B cell (primary cell): ENCODE measurements at regions not wholly inside any gene's neighbourhood (a gene's known extent, or its start where the extent isn't known, plus 50 kb on each side); places are given as distances from the start of the nearest gene placed in this dataset.

ENCODE experiments used
- CTCF ChIP-seq: fragments of 200-600 bp; IDR thresholded peaks from one replicate; pipeline ENCODE4 v1.8.0; 2022; ENCODE audit warnings: antibody characterized with exemption, mild to moderate bottlenecking
- EZH2 ChIP-seq: IDR thresholded peaks from 2 replicates; pipeline ENCODE4 v1.6.1; 2012; ENCODE audit warnings: borderline replicate concordance, low read depth, mild to moderate bottlenecking, moderate library complexity, low read length; ENCODE audit not compliant: insufficient read depth, poor library complexity, severe bottlenecking

GRCh38 chr6:139625081-139625939, 250.9 kb upstream of the CITED2 start:
- TF ChIP-seq CTCF (no peak), EZH2 (no peak)
